Prostate gland (tissue), 2 donors: ENCODE measurements at regions not wholly inside any gene's neighbourhood (a gene's known extent, or its start where the extent isn't known, plus 50 kb on each side); places are given as distances from the start of the nearest gene placed in this dataset.
"Not testable (repeated sequence)": the region's sequence is repeated elsewhere in the genome, so short reads cannot be mapped to it uniquely, and the experiment has no call there.

Experiments
- DNase-seq: peaks from one replicate; pipeline ENCODE4 v3.0.0-alpha.2; 2019; ENCODE audit warnings: low spot score
- H3K27ac ChIP-seq, 2 donors: fragments of 200-600 bp; sonication (generic); 2 replicates each; pipeline ENCODE4 v1.5.1; 2017 to 2019
- H3K27me3 ChIP-seq: fragments of 200-600 bp; sonication (generic); replicated peaks from 2 replicates; pipeline ENCODE4 v1.5.1; 2019; ENCODE audit not compliant: insufficient read depth
- H3K36me3 ChIP-seq, 2 donors: fragments of 200-600 bp; sonication (generic); 1 replicate in 1 of 2; 2 replicates in 1 of 2; pipeline versions ENCODE4 v1.5.1 to v1.8.1; 2017 to 2019
- H3K4me1 ChIP-seq: fragments of 200-600 bp; sonication (generic); replicated peaks from 2 replicates; pipeline ENCODE4 v1.5.1; 2019
- H3K4me3 ChIP-seq, 2 donors: fragments of 200-600 bp; sonication (generic); 2 replicates each; pipeline ENCODE4 v1.5.1; 2017 to 2019
- H3K9me3 ChIP-seq: fragments of 200-600 bp; sonication (generic); 2 replicates; pipeline ENCODE4 v1.5.1; 2017
- POLR2A ChIP-seq: fragments of 450-650 bp; IDR thresholded peaks from one replicate; pipeline ENCODE4 v1.6.1; 2016; ENCODE audit warnings: antibody characterized with exemption, mild to moderate bottlenecking
- POLR2AphosphoS5 ChIP-seq: sonication (generic); formaldehyde crosslinking; IDR thresholded peaks from one replicate; pipeline ENCODE4 v1.6.1; 2017; ENCODE audit warnings: antibody characterized with exemption
- WGBS: methylation state at CpG from one replicate; pipeline ENCODE4 v1.1.5; 2018; 5-methylcytosine and 5-hydroxymethylcytosine counted together
- intact Hi-C: fragments of 100-400 bp; cut with DNase I; formaldehyde crosslinking; loops from one replicate; pipeline ENCODE4 v1.14.2; 2022
- TF ChIP-seq, protein P1 (sequence below), 4 experiments: fragments of 200-600 bp in 2 of 4; fragments of 450-650 bp in 2 of 4; sonication (generic) in 2 of 4; IDR thresholded peaks; 1 replicate in 3 of 4; 2 replicates in 1 of 4; pipeline ENCODE4 v1.5.1; 2016 to 2019; ENCODE audit warnings: antibody characterized with exemption in 4 of 4, mild to moderate bottlenecking in 2 of 4, moderate library complexity in 2 of 4

DNA sequence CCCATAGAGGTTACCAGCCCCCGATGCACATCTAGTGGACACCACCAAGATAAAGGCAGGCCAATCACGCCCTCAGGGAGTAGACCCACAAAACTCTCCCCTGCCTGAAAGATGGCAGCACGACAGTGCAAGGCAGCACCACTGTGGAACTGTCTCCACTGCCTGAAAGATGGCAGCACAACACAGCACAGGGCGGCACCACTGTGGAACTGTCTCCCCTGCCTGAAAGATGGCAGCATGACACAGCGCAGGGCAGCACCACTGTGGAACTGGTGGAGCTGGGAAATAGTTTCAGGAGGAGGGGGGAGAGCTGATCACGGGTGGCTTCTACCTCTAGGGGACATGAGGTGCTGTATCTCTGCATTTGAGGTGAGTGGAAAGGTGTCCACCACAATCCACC lies 340.4 kb upstream of the FRG1 start:
- no peak overlapping the region for H3K4me3 ChIP-seq
- H3K4me1 ChIP-seq = no peaks in the 10 kb centered on the region
- 90% methylated on average over 6 of the region's 6 CpGs for WGBS
- intact Hi-C loops = no loop called here
- H3K27ac ChIP-seq = no peak overlapping the region
- no peaks in the 10 kb centered on the region for H3K9me3 ChIP-seq
- DNase-seq = no peak
- TF ChIP-seq POLR2A = no peak
- TF ChIP-seq, protein P1, sequence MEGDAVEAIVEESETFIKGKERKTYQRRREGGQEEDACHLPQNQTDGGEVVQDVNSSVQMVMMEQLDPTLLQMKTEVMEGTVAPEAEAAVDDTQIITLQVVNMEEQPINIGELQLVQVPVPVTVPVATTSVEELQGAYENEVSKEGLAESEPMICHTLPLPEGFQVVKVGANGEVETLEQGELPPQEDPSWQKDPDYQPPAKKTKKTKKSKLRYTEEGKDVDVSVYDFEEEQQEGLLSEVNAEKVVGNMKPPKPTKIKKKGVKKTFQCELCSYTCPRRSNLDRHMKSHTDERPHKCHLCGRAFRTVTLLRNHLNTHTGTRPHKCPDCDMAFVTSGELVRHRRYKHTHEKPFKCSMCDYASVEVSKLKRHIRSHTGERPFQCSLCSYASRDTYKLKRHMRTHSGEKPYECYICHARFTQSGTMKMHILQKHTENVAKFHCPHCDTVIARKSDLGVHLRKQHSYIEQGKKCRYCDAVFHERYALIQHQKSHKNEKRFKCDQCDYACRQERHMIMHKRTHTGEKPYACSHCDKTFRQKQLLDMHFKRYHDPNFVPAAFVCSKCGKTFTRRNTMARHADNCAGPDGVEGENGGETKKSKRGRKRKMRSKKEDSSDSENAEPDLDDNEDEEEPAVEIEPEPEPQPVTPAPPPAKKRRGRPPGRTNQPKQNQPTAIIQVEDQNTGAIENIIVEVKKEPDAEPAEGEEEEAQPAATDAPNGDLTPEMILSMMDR (IDR thresholded peaks at IDR 0.05) = no peak
- no peak for TF ChIP-seq POLR2AphosphoS5
- no peaks in the 10 kb centered on the region for H3K36me3 ChIP-seq
- no peaks in the 10 kb centered on the region for H3K27me3 ChIP-seq

DNA sequence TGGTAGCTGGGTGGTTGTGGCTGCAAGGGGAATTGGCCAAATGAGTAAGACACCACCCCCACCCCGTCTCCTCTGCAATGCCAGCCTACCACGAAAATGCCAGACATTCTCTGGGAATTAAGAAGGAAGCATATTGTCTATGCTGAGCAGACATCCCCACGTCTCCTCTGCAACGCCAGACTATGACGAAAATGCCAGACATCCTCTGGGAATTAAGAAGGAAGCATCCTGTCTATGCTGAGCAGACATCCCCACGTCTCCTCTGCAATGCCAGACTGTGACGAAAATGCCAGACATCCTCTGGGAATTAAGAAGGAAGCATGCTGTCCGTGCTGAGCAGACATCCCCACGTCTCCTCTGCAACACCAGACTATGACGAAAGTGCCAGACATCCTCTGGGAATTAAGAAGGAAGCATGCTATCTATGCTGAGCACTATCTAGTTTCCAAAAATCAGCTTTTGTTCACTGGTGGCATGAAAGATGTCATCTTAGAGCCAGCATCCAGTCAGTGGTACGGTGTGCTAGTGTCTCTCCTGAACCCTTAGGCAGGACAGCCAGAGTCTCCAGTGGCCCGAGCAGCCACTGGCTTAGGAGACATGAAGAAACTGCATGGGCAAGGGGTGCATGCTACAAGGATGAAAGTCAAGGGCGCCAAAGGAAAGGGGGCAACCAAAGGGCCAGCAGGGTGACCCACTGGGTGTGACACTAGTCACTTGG lies 339.8 kb upstream of the FRG1 start:
- Histone ChIP-seq H3K9me3 (no peaks in the 10 kb centered on the region), H3K27ac (no peak overlapping the region), H3K4me3 (no peak overlapping the region), H3K36me3 (no peaks in the 10 kb centered on the region), H3K4me1 (no peaks in the 10 kb centered on the region), H3K27me3 (no peaks in the 10 kb centered on the region)
- intact Hi-C loops = no loop called here
- no peak for DNase-seq
- TF ChIP-seq, protein P1 (IDR thresholded peaks at IDR 0.05) = no peak
- TF ChIP-seq POLR2A (no peak), POLR2AphosphoS5 (no peak)
- 77% methylated on average over 13 of the region's 13 CpGs for WGBS

DNA sequence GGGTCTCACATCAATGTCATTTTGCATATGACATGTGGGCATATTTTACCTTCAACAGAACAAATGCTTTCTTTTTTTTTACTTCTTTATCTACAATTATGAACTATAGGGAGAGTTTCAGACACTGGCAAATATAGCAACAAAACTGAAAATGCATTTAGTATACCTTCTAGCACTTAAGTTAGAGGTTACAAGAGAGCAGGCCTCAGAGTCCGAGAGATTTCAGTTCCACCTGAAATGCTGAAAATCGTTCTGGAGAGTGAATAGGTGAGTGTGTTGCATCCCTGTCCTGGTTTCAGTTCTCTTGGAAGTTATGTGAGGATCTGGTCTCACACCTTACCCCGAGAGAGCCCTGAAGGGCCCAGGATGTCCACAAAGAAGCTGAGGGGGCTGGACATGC lies 337.8 kb upstream of the FRG1 start:
- H3K27ac ChIP-seq, H3K4me1 ChIP-seq, intact Hi-C loops, H3K27me3 ChIP-seq, H3K9me3 ChIP-seq, H3K4me3 ChIP-seq, DNase-seq, H3K36me3 ChIP-seq: not testable (repeated sequence)
- 86% methylated on average over 3 of the region's 3 CpGs for WGBS

DNA sequence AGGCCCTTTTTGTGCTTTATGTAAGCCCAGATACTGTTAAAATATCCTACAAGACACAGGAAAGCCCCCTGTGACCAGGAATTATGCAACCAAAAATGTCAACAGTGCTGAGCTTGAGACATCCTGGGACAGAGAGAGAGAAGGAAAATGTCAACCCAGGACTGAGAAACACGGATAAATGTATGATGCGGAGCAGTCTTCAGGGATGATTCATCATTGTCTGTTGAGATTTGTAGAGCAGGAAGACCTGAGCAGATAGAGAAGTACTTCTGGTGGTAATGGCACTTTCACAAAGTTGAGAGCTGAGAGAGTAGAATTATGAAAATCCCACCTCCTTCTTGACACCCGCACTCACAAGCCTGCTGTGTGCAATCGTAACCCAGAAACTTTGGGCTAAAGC lies 330.1 kb upstream of the FRG1 start:
- H3K9me3 ChIP-seq, H3K27me3 ChIP-seq, H3K27ac ChIP-seq, H3K4me1 ChIP-seq, H3K4me3 ChIP-seq, intact Hi-C loops, H3K36me3 ChIP-seq, DNase-seq: not testable (repeated sequence)
- 60% methylated on average over 4 of the region's 4 CpGs for WGBS

DNA sequence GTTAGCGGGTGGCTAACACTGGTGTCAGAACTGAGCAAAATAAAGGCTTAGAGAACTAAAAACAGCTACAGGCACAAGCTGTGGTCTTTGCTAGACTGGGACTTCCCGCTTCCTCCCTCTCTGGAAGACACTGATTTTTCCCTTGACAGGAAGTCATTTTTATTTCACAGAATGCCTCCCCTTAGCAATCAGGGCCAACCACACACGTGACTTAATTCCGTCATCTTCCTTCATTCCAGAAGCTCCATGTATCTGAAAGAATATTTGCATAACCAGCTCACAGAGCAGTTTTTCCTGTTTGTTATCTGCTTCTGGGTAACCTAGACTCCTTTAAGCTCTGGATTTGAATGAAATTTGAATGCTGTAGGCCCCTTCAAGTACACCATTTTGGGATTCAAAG lies 327.5 kb upstream of the FRG1 start:
- no peak overlapping the region for H3K27ac ChIP-seq
- TF ChIP-seq POLR2A (no peak), POLR2AphosphoS5 (no peak)
- TF ChIP-seq, protein P1 (IDR thresholded peaks at IDR 0.05) = no peak
- H3K4me3 ChIP-seq = no peak overlapping the region
- no peaks in the 10 kb centered on the region for H3K36me3 ChIP-seq
- H3K9me3 ChIP-seq = no peaks in the 10 kb centered on the region
- no peaks in the 10 kb centered on the region for H3K27me3 ChIP-seq
- WGBS = 57% methylated on average over 4 of the region's 4 CpGs
- DNase-seq = no peak
- intact Hi-C loops = no loop called here
- H3K4me1 ChIP-seq = no peaks in the 10 kb centered on the region

DNA sequence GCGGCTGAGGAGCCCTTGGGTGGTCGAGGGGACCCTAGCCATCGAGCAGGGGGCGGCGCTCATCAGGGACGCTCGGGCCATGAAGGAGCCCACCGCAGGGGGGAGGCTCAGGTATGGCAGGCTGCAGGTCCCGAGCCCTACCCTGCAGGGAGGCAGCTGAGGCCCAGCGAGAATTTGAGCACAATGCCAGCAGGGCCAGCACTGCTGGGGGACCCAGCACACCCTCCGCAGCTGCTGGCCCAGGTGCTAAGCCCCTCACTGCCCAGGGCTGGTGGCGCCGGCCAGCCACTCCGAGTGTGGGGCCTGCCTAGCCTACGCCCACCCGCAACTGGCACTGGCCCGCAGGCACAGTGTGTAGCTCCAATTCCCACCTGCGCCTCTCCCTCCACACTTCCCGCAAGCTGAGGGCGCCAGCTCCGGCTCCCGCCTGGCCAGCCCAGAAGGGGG lies 325.4 kb upstream of the FRG1 start:
- no peaks in the 10 kb centered on the region for H3K36me3 ChIP-seq
- no peaks in the 10 kb centered on the region for H3K4me1 ChIP-seq
- TF ChIP-seq POLR2A (no peak), POLR2AphosphoS5 (no peak)
- TF ChIP-seq, protein P1 (IDR thresholded peaks at IDR 0.05) = no peak
- no peaks in the 10 kb centered on the region for H3K9me3 ChIP-seq
- no peaks in the 10 kb centered on the region for H3K27me3 ChIP-seq
- no peak overlapping the region for H3K27ac ChIP-seq
- WGBS = 99% methylated on average over 17 of the region's 22 CpGs
- intact Hi-C loops = no loop called here
- no peak overlapping the region for H3K4me3 ChIP-seq
- DNase-seq = no peak

DNA sequence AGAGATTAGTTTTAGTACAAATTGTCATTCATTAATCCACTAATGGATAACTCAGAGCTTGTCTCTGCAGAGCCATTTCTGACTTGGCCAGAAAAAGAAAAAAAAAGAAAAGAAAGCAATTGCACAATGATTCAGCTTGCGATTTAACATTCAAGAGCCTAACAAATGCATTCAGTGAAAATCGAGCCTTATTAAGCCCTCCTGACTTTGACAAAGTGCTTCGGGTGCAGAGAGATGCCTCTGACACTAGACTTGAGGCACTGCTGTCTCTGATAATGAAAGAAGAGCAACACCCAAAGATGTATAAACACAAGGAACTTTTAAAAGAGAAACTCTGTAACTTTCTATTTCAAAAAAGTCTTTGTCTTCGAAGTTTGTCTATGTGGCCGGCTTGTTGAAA lies 322.9 kb upstream of the FRG1 start:
- H3K27me3 ChIP-seq, H3K4me1 ChIP-seq, intact Hi-C loops, DNase-seq, H3K4me3 ChIP-seq, H3K36me3 ChIP-seq, H3K9me3 ChIP-seq, H3K27ac ChIP-seq: not testable (repeated sequence)
- WGBS = 39% methylated on average over 5 of the region's 5 CpGs

DNA sequence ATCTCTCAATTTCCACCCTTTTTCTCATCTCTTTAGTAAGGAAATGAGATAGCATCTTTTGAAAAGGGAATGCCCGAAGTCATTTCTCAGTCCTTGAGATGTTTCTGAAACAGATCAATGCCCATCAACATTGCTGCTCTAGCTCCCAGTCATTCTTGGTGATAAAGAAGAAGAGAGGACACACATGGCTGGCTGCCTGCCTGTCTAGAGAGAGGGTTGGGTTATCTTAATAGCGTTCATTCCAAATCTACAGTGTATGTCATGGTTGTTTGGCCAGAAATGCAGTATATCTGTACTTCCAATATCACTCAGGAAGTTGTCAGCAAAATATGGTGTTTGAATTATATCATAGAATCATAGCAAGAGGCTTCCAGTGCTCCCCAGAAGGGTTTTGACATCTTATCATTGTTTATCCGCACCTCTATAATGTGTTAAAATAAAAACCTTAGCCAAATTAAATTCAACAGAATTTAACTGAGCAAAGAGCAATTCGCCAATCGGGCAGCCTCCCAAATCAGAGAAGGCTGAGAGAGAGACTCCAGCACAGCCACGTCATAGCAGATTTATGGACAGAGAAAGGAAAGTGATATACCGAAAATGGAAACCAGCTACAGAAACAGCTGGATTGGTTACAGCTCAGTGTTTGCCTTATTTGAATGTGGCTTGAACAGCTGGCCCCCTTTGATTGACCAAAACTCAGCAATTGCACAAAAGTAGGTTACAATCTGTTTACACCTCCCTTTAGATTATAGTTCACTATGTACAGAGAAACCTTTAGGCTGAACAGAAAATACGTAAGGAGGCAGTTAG lies 321.0 kb upstream of the FRG1 start:
- H3K27me3 ChIP-seq, intact Hi-C loops, H3K27ac ChIP-seq, H3K9me3 ChIP-seq, H3K4me1 ChIP-seq, H3K36me3 ChIP-seq, DNase-seq, H3K4me3 ChIP-seq: not testable (repeated sequence)
- 71% methylated on average over 8 of the region's 8 CpGs for WGBS
